GM18861 (cell line): ENCODE measurements at regions not wholly inside any gene's neighbourhood (a gene's known extent, or its start where the extent isn't known, plus 50 kb on each side); places are given as distances from the start of the nearest gene placed in this dataset.
"Not testable (repeated sequence)": the region's sequence is repeated elsewhere in the genome, so short reads cannot be mapped to it uniquely, and the experiment has no call there.

Experiments used
- ATAC-seq: cut with Tn5 transposase; IDR thresholded peaks from one replicate; pipeline ENCODE4 v1.9.1; 2021; ENCODE audit not compliant: unreplicated experiment

DNA sequence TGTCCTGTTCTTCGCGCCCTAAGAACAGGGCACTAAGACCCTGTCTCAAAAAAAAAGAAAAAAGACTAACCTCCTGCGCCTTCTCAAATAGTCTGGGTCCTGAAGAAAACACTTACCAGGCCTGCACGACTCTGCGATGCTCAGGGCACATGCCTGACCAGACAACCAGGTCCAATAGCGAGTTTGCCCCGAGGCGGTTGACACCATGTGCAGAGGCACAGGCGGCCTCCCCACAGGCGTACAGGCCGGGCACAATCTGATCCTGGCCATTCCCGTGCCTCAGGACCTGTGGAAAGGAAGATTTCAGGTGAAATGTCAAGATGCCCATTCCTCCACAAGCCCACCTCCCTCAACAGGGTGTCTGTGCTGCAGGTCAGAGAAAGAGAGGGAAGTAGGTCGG, 65.9 kb upstream of the TNK2 start:
- not testable (repeated sequence) for ATAC-seq

DNA sequence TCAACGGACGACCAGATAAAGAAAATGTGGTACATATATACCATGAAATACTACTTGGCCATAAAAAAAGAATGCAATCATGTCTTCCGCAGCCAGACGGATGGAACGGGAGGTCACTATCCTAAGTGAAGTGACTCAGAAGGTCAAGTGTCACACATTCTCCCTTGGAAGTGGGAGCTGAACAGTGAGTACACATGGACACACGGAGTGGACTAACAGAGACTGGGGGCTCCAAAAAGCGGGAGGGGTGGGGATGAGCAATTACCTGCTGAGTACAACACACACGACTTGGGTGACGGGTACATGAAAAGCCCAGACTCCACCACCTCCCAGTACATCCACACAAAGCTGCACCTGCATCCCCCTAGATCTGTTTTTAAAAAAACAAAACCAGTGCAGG, 62.5 kb upstream of the TNK2 start:
- ATAC-seq = not testable (repeated sequence)

DNA sequence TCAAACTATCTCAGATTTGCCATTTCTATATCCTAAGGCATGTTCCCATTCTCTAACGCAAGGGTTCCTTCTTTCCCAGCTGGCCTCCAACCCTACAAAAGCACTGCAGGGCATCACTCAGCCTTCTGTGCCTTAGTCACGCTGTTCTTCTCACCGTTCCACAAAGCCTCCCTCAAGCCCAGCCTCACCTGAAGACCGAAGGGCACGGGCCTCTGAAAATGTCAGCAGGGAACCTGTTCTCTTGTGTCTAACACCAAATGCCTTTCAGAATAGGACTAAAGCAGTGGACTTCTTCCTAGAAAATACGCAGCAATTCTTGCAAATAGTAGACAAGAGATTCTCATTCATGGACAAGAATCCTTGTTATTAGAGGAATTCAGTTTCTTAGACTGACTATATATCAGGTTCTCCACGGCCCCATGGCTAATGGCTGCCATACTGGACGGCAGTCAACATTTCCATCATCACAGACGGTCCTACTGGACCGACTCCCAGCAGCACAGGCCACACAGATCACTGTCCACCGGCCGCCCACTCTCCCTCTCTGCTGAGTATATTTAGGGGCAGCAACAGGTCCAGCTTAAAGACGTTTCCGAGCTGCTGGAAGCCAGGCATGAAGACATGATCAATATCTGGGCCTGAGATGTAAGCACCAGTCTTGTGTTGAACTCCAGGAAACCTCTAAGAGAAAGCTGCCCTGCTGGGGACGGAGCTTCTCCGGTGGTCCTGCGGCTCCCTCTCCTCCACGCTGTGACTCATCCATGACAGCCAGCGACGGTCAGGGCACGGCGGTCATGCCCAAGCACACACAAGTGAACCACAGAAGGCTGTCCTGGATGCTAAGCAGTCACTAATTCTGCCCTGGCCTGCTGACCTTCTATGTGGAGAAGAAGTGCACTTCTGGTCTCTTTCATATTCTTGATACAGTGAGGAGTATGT, 61.8 kb upstream of the TNK2 start:
- not testable (repeated sequence) for ATAC-seq

DNA sequence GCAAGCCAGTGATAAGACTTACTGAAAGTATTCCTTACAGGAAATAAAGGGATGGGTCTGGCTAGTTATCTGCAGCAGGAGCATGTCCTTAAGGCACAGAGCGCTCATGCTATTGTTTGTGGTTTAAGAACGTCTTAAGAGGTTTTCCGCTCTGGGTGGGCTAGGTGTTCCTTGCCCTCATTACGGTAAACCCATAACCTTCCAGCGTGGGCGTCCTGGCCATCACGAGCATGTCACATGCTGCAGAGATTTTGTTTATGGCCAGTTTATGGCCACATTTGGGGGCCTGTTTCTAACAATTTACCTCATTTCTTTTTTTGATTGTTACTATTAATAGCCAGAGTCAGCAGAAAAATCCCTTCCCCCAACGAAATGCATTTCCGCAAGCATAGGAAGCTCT, 61.0 kb upstream of the TNK2 start:
- ATAC-seq = not testable (repeated sequence)

DNA sequence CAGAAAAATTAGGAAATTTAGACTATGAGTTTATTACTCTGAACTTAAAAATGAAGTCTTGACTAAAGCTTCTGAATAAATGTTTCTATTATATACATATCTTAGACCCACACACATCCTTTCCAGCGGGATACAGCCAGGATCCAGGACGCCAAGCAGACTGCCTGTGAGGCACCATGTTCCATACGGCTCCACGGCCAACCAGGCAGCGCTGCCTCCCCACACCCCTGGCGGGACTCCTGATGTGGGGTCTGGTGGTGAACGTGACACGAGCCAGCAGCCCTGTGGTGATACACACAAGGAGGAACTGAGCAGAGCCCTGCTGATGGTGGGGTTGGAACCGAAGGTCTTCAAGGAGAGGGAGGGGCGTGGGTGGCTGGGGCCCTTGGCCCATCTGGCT, 59.8 kb upstream of the TNK2 start:
- not testable (repeated sequence) for ATAC-seq

DNA sequence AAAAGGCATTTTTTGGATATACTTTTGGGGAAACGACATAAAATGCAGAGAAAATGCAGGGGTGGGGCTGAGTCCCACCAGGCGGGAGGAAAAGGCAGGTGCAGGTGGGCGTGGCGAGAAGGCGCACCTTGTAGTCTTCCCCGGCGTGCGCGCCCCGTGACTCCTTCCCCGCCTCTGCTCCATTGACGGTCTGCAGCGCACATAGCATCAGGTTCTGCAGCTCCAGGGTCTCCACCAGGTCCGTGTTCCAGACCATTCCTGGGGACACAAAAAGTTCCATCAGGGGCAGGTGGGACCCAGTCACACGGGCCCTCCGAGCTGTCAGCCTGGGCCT, 59.0 kb upstream of the TNK2 start:
- not testable (repeated sequence) for ATAC-seq

DNA sequence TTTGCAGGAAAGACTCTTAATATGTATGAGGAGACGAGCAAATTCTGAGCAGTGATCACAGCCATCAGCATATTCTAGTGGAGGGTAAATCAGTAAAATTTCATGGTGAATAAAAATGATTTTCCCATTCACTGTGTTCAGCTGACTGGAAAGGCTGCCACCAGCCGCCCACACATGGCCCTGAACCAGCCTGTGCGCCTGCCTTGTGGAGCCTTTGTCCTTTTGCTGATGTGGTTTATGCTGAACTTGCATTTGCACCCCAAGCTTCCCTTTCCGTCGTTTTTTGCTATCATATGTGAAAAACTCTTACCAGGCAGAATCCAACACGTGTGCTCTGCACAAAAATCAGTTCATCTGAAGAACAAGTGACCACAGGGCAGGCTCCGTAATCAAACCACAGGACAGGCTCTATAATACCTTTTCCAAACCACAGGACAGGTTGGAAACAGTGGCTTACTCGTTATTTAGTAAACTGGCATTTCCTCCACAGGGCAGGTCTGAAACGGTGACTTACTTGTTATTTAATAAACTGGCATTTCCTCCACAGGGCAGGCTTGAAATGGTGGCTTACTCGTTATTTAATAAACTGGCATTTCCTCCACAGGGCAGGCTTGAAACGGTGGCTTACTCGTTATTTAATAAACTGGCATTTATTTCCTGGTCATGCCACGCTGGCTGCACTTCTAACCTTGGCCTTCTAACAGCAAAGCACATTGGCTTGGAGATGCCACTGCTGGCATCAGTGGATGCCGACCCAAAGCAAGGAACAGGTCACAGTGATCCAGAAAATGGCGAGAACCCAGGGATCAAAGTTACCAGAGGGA, 58.4 kb upstream of the TNK2 start:
- ATAC-seq = not testable (repeated sequence)

DNA sequence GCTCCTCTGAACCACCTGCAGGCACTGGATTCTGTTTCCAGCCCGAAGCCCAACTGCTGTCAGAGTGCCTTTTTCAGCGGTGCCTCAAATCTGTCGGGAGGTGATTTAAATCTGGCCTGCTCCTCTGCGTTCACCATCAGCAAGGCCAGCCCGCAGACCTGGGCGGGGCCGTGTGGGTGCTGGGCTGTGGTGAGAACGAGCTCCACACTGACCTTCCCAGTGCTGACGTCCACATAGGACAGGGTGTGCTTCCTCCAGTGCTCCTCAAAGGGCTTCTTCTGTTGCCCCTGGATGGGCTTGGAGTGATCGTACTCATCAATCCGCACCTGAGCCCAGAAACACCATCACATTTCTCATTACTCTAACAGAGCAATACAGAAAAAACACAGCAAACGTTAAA, 56.9 kb upstream of the TNK2 start:
- not testable (repeated sequence) for ATAC-seq

DNA sequence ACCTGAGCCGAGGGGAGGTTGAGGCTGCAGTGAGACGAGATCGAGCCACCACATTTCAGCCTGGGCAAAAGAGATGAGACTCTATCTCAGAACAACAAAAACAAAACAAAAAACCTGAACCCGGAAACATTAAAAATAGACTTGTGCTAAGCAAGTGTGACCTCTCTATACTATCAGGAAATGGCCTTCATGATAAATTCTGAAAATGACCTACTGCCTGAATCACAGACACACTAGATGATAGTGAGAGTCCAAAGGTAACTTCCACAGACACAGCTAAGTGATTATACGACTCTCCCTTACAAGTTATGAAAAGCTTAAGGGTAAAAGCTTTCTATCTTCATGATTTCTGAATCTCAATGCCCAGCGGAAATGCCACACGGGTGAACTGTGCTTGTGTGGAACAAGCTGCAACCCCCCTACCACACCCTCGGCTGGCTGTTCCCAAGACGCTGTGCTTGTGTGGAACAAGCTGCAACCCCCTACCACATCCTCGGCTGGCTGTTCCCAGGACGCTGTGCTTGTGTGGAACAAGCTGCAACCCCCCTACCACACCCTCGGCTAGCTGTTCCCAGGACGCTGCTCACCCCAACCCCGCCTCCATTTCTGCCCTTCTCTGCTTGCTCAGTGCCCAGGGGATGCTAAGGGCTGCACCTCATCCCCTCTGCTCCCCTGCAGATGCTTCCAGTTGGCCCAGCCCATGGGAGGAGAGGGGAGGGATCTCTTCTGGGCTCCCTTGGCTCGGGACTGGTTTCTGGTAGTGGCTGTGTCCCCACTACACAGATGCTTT, 56.2 kb upstream of the TNK2 start:
- not testable (repeated sequence) for ATAC-seq

DNA sequence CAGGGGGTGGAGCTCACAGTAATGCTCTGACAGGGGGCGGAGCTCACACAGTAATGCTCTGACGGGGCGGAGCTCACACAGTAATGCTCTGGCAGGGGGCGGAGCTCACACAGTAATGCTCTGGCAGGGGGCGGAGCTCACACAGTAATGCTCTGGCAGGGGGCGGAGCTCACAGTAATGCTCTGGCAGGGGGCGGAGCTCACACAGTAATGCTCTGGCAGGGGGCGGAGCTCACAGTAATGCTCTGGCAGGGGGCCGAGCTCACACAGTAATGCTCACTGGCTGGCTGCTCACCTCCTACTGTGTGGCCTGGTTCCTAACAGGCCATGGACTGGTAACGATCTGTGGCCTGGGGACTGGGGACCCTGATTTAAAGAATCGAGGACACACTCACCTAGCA, 53.9 kb upstream of the TNK2 start:
- not testable (repeated sequence) for ATAC-seq

DNA sequence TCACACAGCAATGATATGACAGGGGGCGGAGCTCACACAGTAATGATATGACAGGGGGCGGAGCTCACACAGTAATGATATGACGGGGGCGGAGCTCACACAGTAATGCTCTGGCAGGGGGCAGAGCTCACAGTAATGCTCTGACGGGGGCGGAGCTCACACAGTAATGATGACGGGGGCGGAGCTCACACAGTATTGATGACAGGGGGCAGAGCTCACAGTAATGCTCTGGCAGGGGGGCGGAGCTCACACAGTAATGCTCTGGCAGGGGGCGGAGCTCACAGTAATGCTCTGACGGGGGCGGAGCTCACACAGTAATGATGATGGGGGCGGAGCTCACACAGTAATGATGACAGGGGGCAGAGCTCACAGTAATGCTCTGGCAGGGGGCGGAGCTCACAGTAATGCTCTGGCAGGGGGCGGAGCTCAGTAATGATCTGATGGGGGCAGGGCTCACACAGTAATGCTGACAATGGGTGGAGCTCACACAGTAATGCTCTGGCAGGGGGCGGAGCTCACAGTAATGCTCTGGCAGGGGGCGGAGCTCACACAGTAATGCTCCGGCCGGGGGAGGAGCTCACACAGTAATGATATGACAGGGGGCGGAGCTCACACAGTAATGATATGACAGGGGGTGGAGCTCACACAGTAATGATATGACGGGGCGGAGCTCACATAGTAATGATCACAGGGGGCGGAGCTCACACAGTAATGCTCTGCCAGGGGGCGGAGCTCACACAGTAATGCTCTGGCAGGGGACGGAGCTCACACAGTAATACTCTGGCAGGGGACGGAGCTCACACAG, 52.8 kb upstream of the TNK2 start:
- not testable (repeated sequence) for ATAC-seq

DNA sequence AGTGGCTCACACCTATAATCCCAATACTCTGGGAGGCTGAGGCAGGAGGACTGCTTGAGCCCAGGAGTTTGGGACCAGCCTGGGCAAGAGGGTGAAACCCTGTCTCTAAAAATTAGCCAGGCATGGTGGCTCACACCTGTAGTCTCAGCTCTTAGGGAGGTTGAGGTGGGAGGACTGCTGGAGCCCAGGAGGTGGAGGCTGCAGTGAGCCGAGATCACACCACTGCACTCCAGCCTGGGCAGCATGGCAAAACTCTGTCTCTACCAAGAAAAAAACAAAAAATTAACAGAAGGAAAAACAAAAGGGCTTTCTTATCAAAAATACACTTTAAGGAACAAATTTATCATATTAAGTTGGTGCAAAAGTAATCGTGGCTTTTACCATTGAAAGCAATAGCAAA, 51.8 kb upstream of the TNK2 start:
- not testable (repeated sequence) for ATAC-seq

DNA sequence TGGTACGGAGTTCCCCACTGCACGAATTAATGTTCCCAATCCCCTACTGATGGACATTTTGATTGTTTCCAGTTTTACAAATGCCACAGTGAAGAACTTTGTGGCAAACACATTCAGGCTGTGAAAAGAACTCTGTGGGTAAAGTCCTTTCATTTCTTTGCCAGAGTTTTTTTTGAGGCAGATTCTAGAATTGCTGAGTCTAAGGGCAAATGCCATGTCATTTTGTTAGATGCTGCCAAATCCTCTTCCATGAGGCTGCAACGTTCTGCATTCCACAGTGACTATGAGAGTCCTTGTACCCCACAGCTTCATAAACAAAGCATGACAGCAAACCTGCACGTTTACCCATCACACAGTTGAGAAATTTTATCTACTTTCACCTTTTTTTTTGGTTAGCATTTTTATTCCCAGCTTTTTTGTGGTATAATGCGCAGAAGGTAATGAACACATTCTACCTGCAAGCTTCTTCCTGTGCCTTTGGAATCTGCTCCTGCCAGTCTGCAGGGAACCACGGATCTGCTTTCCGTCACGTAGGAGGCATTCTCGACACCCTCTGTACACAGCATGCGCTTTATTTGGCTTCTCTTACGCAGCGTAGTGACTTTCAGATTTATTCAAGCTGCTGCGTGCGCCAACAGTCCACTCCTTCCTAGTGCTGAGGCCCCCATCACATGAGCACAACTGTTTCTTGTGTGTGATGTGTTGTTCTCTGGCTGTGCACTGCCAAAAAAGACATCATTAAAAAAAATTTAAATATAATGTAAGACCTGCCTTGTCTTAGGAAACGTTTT, 51.2 kb upstream of the TNK2 start:
- ATAC-seq = not testable (repeated sequence)

DNA sequence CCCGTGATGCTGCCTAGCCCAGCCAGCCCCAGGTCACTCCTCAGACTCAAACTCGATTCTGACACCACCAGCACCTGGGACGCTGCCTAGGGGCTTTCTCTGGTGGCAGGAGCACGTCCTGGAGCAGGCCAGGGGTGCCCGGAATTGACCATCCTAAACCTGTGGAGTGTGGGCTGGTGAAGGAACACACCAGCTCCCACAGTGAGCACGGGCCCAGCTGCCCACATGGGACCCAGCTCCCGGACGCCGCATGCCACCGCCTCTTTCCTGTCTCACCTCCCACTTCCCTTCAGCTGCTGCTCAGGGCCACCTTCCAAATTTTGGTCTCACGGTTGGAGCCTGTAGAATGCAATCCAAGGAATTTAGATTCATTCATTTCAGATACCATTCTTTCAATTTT, 50.4 kb upstream of the TNK2 start:
- ATAC-seq = not testable (repeated sequence)
